GM19025 (cell line): ENCODE measurements at regions not wholly inside any gene's neighbourhood (a gene's known extent, or its start where the extent isn't known, plus 50 kb on each side); places are given as distances from the start of the nearest gene placed in this dataset.

Experiments
- ATAC-seq: cut with Tn5 transposase; IDR thresholded peaks from one replicate; pipeline ENCODE4 v1.9.1; 2021; ENCODE audit warnings: mild to moderate bottlenecking, low read depth, moderate library complexity; ENCODE audit not compliant: unreplicated experiment

- no peak for ATAC-seq
Measured at GRCh38 chr17:6938637-6939036, 57.2 kb upstream of the ALOX12 start.

- no peak for ATAC-seq
Measured at GRCh38 chr17:6940186-6940649, 55.6 kb upstream of the ALOX12 start.

DNA sequence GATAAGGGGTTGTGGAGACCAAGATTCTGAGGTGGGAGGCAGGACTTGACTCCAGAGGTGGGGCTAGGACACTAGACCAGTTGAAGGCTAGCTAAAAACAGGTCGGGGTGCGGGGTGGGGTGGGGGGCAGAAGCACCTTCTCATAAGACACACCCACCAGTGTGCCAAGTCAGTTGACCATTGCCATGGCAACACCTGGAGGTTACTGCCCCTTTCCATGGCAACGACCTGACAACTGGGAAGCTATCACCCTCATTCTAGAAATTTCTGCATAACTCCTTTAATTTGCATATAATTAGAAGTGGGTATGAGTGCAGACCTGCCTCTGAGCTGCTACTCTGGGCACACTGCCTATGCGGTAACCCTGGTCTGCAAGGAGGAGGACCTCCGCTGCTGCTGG lies 53.9 kb upstream of the ALOX12 start:
- ATAC-seq: no peak

GRCh38 chr17:6943406-6943805 lies 52.4 kb upstream of the ALOX12 start:
- ATAC-seq: no peak
